GM13977 (cell line): ENCODE measurements at regions not wholly inside any gene's neighbourhood (a gene's known extent, or its start where the extent isn't known, plus 50 kb on each side); places are given as distances from the start of the nearest gene placed in this dataset.

Source experiments
- DNase-seq: peaks from one replicate; pipeline ENCODE4 v3.0.0; 2012; ENCODE audit warnings: low spot score
- in situ Hi-C: fragments of 300-500 bp; cut with MboI; formaldehyde crosslinking; loops from one replicate; pipeline ENCODE4 v1.12.0; 2022; ENCODE audit warnings: low sequenced_read_pairs, low pct_unique_long_range_greater_than_20kb, mixed read lengths, inconsistent platforms; ENCODE audit not compliant: unreplicated experiment
- TF ChIP-seq, protein P1 (sequence below): IDR thresholded peaks from 2 replicates; pipeline ENCODE4 v1.5.1; 2012; ENCODE audit warnings: mild to moderate bottlenecking, control low read depth; ENCODE audit not compliant: insufficient read depth; ENCODE audit errors: extremely low read depth, missing control alignments

DNA sequence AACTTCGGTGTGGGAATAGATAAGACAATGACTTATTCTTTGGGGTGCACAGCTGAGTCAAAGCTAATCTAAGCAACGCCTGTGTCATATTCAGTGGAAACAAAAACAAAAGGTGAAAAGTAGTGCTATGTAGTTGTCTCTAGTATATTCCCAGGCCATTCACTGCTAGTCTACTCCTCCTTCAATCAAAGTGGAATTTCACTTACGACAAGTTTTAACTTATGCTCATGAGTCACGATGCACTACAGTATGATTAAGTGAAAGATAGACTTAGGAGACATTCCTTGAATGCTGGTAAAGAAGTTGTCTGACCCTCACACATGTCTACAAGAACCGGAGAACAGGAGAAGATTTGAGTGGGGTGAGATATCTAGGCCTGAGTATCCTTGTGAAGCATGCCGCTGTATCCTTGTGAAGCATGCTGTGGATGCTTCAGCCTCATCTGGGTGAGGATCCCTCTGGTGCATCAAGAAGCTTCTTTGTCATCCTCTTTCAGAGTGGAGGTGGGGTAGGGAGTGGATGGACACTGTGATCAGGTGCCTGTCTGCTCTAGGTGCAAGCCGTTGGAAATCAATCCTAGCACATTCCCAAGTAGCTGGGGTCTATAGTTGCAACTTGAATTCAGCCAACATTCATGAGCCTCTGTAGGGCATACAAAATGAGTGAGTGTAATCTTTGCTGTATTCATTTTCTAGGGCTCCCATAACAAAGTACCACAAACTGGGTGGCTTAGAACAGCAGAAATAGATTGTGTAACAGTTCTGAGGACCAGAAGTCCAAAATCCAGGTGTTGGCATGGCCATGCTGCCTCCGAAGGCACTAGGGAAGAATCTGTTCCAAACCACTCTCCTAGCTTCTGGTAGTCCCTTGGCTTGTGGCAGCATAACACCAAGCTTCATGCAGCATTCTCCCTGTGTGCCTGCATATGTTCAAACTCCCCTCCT lies 173.5 kb upstream of the FN1 start:
- in situ Hi-C loops: no loop called here
- no peak for DNase-seq
- TF ChIP-seq, protein P1, sequence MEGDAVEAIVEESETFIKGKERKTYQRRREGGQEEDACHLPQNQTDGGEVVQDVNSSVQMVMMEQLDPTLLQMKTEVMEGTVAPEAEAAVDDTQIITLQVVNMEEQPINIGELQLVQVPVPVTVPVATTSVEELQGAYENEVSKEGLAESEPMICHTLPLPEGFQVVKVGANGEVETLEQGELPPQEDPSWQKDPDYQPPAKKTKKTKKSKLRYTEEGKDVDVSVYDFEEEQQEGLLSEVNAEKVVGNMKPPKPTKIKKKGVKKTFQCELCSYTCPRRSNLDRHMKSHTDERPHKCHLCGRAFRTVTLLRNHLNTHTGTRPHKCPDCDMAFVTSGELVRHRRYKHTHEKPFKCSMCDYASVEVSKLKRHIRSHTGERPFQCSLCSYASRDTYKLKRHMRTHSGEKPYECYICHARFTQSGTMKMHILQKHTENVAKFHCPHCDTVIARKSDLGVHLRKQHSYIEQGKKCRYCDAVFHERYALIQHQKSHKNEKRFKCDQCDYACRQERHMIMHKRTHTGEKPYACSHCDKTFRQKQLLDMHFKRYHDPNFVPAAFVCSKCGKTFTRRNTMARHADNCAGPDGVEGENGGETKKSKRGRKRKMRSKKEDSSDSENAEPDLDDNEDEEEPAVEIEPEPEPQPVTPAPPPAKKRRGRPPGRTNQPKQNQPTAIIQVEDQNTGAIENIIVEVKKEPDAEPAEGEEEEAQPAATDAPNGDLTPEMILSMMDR: no peak

DNA sequence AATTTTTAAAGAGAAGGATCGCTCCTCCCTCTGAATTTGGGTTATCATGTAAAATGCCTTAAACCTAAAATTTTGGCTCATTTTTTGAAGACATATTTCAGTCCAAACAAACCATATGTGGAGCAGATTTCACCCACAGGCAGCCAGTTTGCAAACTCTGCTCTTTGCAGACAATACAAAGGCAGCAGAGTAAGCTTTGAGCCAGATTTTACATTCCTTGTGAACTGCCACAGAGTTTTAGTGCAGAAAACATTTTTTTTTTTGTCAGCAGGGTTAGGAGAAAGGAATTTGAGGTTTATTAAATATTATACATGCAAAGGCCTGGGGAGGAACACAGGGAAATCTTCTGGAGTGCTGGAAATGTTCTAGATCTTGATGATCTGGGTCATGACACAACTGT lies 171.9 kb upstream of the FN1 start:
- TF ChIP-seq, protein P1: no peak

DNA sequence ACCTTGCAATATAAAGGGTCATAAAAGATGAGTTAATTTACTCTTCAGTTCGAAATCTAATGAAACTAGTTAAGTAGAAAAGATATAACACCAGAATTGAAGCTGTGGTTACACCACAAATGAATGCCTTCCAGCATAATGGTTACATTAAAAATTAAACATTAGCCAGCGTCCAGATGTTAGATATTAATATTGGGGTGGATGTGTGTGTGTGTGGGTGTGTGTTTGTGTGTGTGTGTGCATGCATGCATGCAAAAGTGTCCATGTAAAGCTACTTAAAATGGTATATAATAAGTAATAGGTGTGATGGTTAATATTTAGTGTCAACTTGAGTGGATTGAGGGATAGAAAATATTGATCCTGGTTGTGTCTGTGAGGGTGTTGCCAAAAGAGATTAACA lies 170.4 kb upstream of the FN1 start:
- DNase-seq: no peak
- in situ Hi-C loops: no loop called here
- TF ChIP-seq, protein P1: no peak

More for the DNA sequence above, 171.9 kb upstream of the FN1 start:
- DNase-seq: no peak
- in situ Hi-C loops: no loop called here

DNA sequence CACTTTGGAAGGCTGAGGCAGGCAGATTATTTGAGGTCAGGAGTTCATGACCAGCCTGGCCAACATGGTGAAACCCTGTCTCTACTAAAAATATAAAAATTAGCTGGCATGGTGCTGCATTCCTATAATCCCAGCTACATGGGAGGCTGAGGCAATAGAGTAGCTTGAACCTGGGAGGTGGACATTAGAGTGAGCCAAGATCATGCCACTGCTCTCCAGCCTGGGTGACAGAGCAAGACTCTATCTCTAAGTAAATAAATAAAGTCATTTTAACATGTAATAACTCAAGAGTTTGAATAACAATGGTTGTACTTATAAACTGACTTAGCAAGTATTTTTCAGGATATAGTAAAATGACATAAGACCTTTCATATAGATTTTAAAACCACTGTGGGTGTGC lies 169.3 kb upstream of the FN1 start:
- in situ Hi-C loops: no loop called here

DNA sequence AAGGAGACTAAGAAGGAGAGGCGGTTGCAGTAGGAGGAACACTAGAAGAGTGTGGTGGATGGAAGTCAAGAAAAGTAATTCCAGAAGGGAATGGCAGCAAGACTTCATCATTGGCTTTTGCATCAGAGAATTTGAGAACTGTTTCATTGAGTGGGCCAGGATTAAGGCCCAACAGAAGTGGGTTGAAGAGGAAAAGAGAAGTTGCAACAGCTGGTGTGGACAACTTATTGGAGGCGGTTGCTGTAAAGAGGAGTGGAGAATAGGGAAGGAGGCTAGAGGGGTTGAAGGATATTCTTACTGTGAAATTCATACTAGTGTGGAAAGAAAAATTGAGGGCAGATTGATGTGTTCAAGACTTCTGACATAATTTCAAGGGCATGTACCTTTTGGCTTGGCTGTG lies 168.7 kb upstream of the FN1 start:
- DNase-seq: no peak
- TF ChIP-seq, protein P1: no peak
- in situ Hi-C loops: no loop called here

More for the DNA sequence above, 169.3 kb upstream of the FN1 start:
- TF ChIP-seq, protein P1: no peak
- DNase-seq: no peak

DNA sequence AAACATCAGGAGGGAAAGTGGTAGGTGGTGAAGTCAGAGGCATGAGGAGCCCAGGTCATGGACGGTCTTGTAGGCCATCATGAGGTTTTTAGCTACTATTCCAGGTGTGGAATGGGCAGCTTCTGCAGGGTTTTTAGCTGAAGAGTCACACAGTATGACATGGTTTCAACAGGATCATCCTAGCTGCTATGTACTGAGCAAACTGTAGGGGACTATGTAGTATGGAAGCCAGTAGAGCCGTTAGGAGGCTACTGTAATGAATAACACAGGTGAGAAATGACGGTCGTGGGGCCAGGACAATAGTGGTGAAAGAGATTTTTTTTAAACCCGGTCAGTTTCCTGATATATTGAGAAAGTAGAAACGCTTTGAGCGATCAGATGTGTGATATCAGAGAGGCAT lies 167.6 kb upstream of the FN1 start:
- in situ Hi-C loops: no loop called here
- DNase-seq: no peak
- TF ChIP-seq, protein P1: no peak
